ENCODE measurements at regions not wholly inside any gene's neighbourhood (a gene's known extent, or its start where the extent isn't known, plus 50 kb on each side); places are given as distances from the start of the nearest gene placed in this dataset.

DNA sequence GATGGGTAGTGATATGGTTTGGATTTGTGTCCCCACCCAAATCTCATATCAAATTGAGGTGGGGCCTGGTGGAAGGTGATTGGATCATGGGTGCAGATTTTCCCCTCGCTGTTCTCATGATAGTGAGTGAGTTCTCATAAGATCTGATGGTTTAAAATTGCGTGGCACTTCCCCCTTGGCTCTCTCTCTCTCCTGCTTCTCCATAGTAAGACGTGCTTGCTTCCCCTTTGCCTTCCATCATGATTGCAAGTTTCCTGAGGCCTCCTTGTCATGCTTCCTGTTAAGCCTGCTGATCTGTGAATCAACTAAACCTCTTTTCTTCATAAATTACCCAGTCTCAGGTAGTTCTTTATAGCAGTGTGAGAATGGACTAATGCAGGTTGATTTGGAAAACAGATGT, 223.2 kb upstream of the APCDD1 start:
- no peak for DNase-seq

DNA sequence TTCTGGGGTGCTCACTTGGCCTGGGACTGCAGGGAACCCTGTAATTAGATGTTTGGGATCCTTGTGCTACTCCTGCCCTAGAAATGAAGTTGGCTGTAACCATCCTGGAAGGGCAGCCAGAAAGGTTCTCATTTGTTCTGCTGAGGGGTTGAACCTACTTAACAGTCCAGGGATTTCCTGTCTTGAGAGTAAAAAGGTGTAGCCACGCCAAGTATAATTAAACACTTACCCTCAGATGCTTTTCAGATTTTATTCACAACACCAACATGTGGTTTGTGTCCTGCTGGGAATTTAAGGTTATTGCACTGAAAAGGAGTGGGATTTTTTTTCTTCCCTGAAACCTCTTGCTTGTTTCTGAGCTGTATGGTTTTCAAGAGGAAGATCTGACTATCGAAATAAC, 222.4 kb upstream of the APCDD1 start:
- DNase-seq, result no peak

- DNase-seq, result no peak
Measured at GRCh38 chr18:10233082-10233875, 221.2 kb upstream of the APCDD1 start.

GRCh38 chr18:10234281-10234680, 220.2 kb upstream of the APCDD1 start:
- DNase-seq, result no peak

GRCh38 chr18:10234912-10235660, 219.3 kb upstream of the APCDD1 start:
- DNase-seq, result no peak

- no peak for DNase-seq
Measured at GRCh38 chr18:10235661-10235952, 218.8 kb upstream of the APCDD1 start.

GRCh38 chr18:10239103-10239502, 215.3 kb upstream of the APCDD1 start:
- no peak for DNase-seq

DNA sequence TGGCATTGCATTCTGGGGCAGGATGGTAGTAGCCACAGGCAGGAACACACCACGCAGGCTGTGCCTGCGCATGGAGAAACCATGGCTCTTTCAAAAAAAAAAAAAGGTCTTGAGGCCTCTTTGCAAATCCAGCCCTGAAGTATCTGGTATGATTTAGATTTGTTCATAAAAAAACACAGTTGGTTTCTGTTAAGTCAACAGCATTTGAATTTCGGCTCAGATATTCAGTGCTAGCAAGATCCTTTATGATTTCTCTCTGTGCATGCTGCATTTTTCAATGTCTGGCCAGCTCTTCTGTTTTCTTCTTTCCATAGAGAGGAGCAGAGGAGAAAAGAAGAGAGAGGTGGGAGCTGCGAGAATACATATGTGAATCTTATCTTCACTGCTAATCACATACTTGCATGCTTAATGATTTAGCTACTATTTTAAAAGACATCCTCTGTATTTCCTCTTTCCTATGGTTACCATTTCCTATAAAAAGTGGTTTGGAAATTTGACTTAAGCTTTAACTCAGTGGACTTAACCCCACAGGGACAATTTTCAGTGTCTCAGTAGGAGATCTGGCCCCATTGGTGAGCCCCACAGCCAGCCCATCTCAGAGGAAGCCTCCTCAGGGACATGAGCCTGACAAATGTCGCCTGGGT, 214.3 kb upstream of the APCDD1 start:
- DNase-seq, result no peak

DNA sequence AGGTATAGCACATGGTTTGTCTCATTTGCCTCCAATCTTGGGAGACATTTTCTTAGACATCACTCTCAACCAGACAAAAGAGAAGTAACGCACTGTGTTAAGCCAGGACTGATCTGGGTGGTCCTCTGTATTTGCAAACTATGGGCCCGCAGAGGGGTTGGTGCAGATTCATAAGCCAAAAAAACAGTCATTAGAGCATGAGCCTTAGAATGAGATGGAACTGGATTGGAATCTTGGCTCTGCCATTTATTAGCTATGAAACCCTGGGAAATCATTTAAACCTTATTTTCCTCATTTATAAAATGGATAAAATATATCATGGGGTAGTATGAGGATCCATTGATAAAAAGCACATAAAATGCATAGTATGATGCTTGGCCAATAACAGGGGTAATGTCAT, 213.5 kb upstream of the APCDD1 start:
- no peak for DNase-seq

DNA sequence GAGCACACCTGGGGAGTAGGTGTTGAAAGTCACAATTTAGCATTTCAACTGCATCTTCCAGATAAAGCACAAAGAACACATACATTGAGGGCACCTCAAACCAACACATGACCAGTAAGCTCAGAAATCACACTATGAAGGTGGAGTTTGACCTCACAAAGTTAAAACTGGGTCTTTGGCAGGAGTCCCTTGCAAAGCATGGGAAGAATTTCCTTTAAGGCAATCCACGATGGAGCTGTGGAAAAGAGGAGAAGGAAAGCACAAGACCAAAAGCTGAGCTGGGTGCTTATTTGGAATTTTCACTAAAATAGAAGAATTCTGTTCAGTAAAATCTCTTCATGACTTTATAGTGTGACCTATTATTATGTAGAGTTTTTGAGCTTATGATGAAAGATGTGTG, 212.9 kb upstream of the APCDD1 start:
- no peak for DNase-seq

DNA sequence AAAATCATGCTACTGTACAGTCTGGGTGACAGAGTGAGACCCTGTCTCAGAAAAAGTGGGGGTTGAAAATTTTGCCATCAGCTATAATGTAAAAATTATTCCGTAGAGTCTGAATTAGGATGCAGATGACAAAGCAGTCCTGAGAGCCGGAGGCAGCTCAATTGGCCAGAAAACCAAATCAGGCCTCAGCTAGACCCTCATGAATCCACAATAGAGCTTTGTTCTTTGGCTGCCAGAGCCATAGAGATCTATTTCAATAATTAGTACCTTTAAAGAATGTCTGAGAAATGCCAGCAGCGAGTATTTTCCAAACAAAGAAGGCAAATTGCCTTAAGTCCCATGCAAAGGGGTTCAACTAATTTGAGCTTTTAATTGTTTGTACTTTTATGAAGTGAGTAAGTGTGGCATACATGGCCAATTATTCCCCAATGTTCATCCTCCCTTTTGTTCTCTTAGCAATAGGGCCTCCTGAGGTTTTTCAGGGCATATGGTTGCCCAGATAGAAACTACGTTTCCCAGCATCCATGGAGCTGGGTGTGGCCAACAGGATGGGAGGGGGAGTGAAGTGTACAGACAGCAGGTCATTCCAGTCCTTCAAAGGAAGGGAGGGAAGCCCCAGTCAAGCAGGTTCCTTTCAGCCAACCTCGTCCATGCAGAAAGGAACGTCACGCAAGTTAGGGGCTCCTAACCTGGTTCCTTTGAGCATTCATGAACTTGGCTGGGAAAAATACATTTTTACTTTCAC, 211.3 kb upstream of the APCDD1 start:
- DNase-seq, result no peak

GRCh38 chr18:10244341-10244740, 210.1 kb upstream of the APCDD1 start:
- no peak for DNase-seq

DNA sequence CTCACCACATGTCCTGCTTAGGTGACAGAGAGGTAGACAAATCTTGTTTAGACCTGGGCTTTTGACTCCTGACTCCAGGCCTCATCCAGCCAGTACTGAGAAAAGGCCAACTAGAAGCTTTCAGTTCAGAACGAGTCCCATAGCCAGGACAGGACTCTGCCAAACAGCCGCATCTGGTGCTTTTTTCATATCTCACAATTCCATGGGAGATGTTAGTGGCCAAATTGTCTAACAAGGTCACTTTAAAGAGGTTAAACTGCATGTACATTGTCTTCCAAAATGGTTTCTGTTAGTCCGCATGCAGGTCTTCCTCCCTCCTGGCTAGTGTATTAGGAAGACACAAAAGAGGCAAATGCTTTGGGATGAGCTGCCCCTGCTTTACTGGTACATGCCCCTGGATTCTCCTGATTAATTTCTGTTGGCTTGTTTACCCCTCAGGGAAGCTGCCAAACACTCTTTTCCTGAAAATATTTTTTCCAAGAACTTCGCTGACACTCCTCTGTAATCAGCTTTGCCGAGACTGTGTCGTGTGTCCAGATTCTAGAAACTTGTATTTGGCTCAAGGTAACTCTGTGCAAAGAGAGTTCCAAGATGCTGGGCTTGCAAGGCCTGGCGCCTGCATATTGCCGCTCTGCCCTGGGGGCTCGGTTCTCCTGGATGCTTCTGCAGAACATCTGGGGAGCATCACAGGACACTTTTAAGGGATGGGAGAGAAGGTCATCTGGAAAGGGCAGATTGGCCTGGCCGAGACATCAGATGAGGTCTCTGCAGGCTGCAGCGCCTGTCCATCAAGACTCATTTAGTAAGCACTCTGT, 209.2 kb upstream of the APCDD1 start:
- no peak for DNase-seq

DNA sequence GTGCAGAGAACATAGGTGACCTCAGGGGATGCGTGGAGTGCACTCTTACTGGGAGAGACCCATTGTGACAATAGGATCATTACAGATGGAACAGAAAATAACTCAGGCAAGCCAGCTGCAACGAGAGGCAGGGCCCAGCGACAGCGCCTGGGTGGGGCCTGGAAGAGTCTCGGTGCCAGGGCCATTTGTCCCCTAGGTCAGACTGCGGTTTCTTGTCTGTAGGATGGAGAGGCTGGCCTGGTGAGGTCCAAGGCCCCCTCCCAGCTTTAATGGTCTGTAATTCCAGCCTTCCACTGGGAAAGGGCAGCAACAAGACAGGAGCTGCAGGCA, 208.6 kb upstream of the APCDD1 start:
- no peak for DNase-seq

GRCh38 chr18:10247021-10247741, 207.3 kb upstream of the APCDD1 start:
- DNase-seq, result no peak

GRCh38 chr18:10247742-10248082, 206.7 kb upstream of the APCDD1 start:
- no peak for DNase-seq

GRCh38 chr18:10248738-10249137, 205.7 kb upstream of the APCDD1 start:
- no peak for DNase-seq

DNA sequence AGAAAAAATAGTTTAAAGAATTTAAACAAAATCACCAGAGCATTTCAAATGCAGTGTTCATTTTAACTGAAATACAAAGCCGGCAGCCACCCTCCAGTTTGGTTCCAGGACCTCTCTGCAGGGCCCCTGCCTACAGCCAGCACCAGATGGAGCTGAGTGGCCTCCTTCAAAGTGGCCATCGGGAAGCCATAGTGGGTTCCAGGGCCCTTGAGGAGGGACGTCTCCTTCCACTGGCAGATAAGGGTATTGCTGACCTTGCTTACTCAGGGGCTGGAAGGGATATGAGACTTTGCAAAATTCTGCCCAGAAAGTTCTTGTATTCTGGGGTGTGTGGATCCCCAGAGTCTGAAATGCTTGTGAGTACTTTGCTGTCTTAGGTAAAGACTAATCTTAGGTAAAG, 205.2 kb upstream of the APCDD1 start:
- no peak for DNase-seq

DNA sequence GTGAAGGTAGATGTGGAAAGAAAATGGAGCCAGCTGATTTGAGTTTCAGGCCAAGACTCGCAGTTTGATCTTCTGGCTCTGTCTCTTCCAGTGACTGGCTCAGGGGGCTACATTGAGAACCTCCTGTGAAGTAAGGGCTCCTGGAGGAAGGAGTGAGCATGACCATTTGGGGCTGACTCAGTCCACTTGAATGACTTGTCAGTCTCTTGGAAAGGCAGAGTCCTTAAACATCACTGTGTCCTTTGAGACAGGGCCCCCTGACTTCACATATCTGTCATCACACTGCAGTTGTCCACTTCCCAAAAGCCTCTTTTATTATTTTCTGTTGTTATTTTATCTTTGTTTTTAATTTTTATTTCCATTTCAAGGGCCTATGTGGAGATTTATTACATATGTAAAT, 204.6 kb upstream of the APCDD1 start:
- DNase-seq, result no peak

GRCh38 chr18:10252494-10252893, 201.9 kb upstream of the APCDD1 start:
- no peak for DNase-seq

GRCh38 chr18:10252952-10253705, 201.3 kb upstream of the APCDD1 start:
- DNase-seq, result no peak
